ENCODE measurements at regions not wholly inside any gene's neighbourhood (a gene's known extent, or its start where the extent isn't known, plus 50 kb on each side); places are given as distances from the start of the nearest gene placed in this dataset.
"Not testable (repeated sequence)": the region's sequence is repeated elsewhere in the genome, so short reads cannot be mapped to it uniquely, and the experiment has no call there.

- not testable (repeated sequence) for H3K36me3 ChIP-seq, H3K4me1 ChIP-seq, DNase-seq, H3K27me3 ChIP-seq, H3K4me3 ChIP-seq, H3K27ac ChIP-seq
- 55 to 81% (median 68%) methylated on average over 11 of the region's 11 CpGs for WGBS, 4 donors
- intact Hi-C loops (cut with DNase I): loop anchor here in 1 of 10 donors (10.0 kb wide), 1 partner anchor 48 kb away; no protein-coding TSS in a partner anchor
- H3K9me3 ChIP-seq: peaks cover 0 to 85% (median 37%) of the 10 kb centered on the region in 12 donors
- ATAC-seq: peak; percentile 33 to 40 (median 36)
Measured at GRCh38 chr4:49153011-49153410, 166.9 kb downstream of the CWH43 start.

- WGBS, 4 donors: 57 to 64% (median 60%) methylated on average over 11 of the region's 11 CpGs
- not testable (repeated sequence) for H3K36me3 ChIP-seq, H3K4me3 ChIP-seq, H3K27me3 ChIP-seq, H3K27ac ChIP-seq, DNase-seq, H3K4me1 ChIP-seq
- H3K9me3 ChIP-seq: peaks cover 0 to 76% (median 37%) of the 10 kb centered on the region in 12 donors
- peak; percentile 70 to 83 (median 80) for ATAC-seq
- intact Hi-C loops (cut with DNase I): loop anchor here in 1 of 10 donors (10.0 kb wide), 1 partner anchor 50 kb away; no protein-coding TSS in a partner anchor
Measured at GRCh38 chr4:49154308-49155103, 168.4 kb downstream of the CWH43 start.

- H3K4me3 ChIP-seq: not testable (repeated sequence)
- intact Hi-C loops (cut with DNase I): loop anchor here in 1 of 10 donors (10.0 kb wide), 1 partner anchor 50 kb away; no protein-coding TSS in a partner anchor
- 65 to 73% (median 70%) methylated on average over 7 of the region's 7 CpGs for WGBS, 4 donors
Measured at GRCh38 chr4:49155270-49155669, 169.2 kb downstream of the CWH43 start.

GRCh38 chr4:49156309-49156708, 170.2 kb downstream of the CWH43 start:
- intact Hi-C loops (cut with DNase I): loop anchor here in 1 of 10 donors (10.0 kb wide), 1 partner anchor 52 kb away; no protein-coding TSS in a partner anchor
- H3K27ac ChIP-seq, H3K36me3 ChIP-seq, H3K4me3 ChIP-seq, H3K27me3 ChIP-seq, DNase-seq, H3K4me1 ChIP-seq: not testable (repeated sequence)
- peaks cover 0 to 58% (median 24%) of the 10 kb centered on the region in 12 donors for H3K9me3 ChIP-seq
- ATAC-seq: peak; percentile 31 to 56 (median 34)
- 56 to 64% (median 58%) methylated on average over 6 of the region's 6 CpGs for WGBS, 4 donors

More at GRCh38 chr4:49155270-49155669, 169.2 kb downstream of the CWH43 start:
- not testable (repeated sequence) for ATAC-seq, H3K27ac ChIP-seq, DNase-seq, H3K27me3 ChIP-seq, H3K4me1 ChIP-seq, H3K36me3 ChIP-seq
- H3K9me3 ChIP-seq: peaks cover 0 to 69% (median 32%) of the 10 kb centered on the region in 12 donors

- H3K27ac ChIP-seq, H3K27me3 ChIP-seq, H3K4me1 ChIP-seq, H3K4me3 ChIP-seq, DNase-seq, ATAC-seq, H3K36me3 ChIP-seq: not testable (repeated sequence)
- intact Hi-C loops (cut with DNase I): loop anchor here in 1 of 10 donors (10.0 kb wide), 1 partner anchor 53 kb away; no protein-coding TSS in a partner anchor
- WGBS, 4 donors: 41 to 57% (median 46%) methylated on average over 2 of the region's 2 CpGs
- peaks cover 0 to 47% (median 17%) of the 10 kb centered on the region in 12 donors for H3K9me3 ChIP-seq
Measured at GRCh38 chr4:49157630-49158029, 171.6 kb downstream of the CWH43 start.

- 72 to 82% (median 77%) methylated on average over 22 to 23 of the region's 23 CpGs for WGBS, 4 donors
- H3K27ac ChIP-seq; H3K4me1 ChIP-seq; H3K27me3 ChIP-seq; ATAC-seq; H3K36me3 ChIP-seq; H3K4me3 ChIP-seq; intact Hi-C loops (cut with DNase I): not testable (repeated sequence)
- H3K9me3 ChIP-seq: peaks cover 0 to 22% (median 5%) of the 10 kb centered on the region in 12 donors
- DNase-seq: peak in 1 of 5 donors; percentile 55
Measured at GRCh38 chr4:49161111-49161541, 175.1 kb downstream of the CWH43 start.

GRCh38 chr4:49164916-49165315, 178.8 kb downstream of the CWH43 start:
- WGBS, 4 donors: 57 to 67% (median 64%) methylated on average over 5 to 6 of the region's 6 CpGs
- H3K9me3 ChIP-seq; intact Hi-C loops (cut with DNase I); H3K27me3 ChIP-seq; H3K27ac ChIP-seq; ATAC-seq; H3K36me3 ChIP-seq; DNase-seq; H3K4me1 ChIP-seq; H3K4me3 ChIP-seq: not testable (repeated sequence)

- ATAC-seq; H3K27ac ChIP-seq; H3K27me3 ChIP-seq; H3K4me3 ChIP-seq; H3K9me3 ChIP-seq; H3K4me1 ChIP-seq; H3K36me3 ChIP-seq; intact Hi-C loops (cut with DNase I); DNase-seq: not testable (repeated sequence)
- WGBS, 4 donors: 62 to 70% (median 68%) methylated on average over 4 to 8 of the region's 8 CpGs
Measured at GRCh38 chr4:49177847-49178246, 191.8 kb downstream of the CWH43 start.

- H3K36me3 ChIP-seq; H3K4me1 ChIP-seq; ATAC-seq; H3K27me3 ChIP-seq; H3K27ac ChIP-seq; H3K9me3 ChIP-seq; H3K4me3 ChIP-seq; DNase-seq; intact Hi-C loops (cut with DNase I): not testable (repeated sequence)
- WGBS, 4 donors: 40 to 93% (median 71%) methylated on average over 1 to 4 of the region's 4 CpGs
Measured at GRCh38 chr4:49181088-49181487, 195.0 kb downstream of the CWH43 start.

GRCh38 chr4:49211396-49212194, 225.5 kb downstream of the CWH43 start:
- ATAC-seq; H3K27ac ChIP-seq; DNase-seq; H3K36me3 ChIP-seq; H3K4me1 ChIP-seq; H3K4me3 ChIP-seq; H3K27me3 ChIP-seq; intact Hi-C loops (cut with DNase I); H3K9me3 ChIP-seq: not testable (repeated sequence)
- 49 to 59% (median 54%) methylated on average over 10 to 11 of the region's 11 CpGs for WGBS, 4 donors

Measured in heart left ventricle (tissue), 16 donors.